Lower leg skin (tissue), 3 donors: ENCODE measurements at regions not wholly inside any gene's neighbourhood (a gene's known extent, or its start where the extent isn't known, plus 50 kb on each side); places are given as distances from the start of the nearest gene placed in this dataset.
"Not testable (repeated sequence)": the region's sequence is repeated elsewhere in the genome, so short reads cannot be mapped to it uniquely, and the experiment has no call there.

Source experiments
- CTCF ChIP-seq, 3 donors: fragments of 450-650 bp; IDR thresholded peaks; one replicate each; pipeline ENCODE4 v1.5.1; 2016; ENCODE audit warnings: antibody characterized with exemption in 3 of 3, mild to moderate bottlenecking in 3 of 3, moderate library complexity in 2 of 3
- POLR2A ChIP-seq, 2 donors: fragments of 450-650 bp; IDR thresholded peaks; one replicate each; pipeline ENCODE4 v1.6.1; 2016 to 2017; ENCODE audit warnings: antibody characterized with exemption in 2 of 2, mild to moderate bottlenecking in 1 of 2, moderate library complexity in 1 of 2

- TF ChIP-seq CTCF, POLR2A (IDR thresholded peaks at IDR 0.05): not testable (repeated sequence)
Measured at GRCh38 chr10:124192664-124193308, 99.4 kb upstream of the CHST15 start.
